Activated CD4-positive, alpha-beta T cell treated with anti-CD3 and anti-CD28 coated beads, Interleukin-2, amount 10 ng/mL, durations not matched to agents 7 days and 5 days (primary cell): ENCODE measurements at regions not wholly inside any gene's neighbourhood (a gene's known extent, or its start where the extent isn't known, plus 50 kb on each side); places are given as distances from the start of the nearest gene placed in this dataset.

ENCODE experiments used
- CTCF ChIA-PET: fragments of 350-600 bp; sonication (Branson Sonifier 250); formaldehyde crosslinking; loops from one replicate; lab custom pipeline; 2021; ENCODE audit warnings: antibody characterized with exemption; lab: Charles Lee
- POLR2A ChIA-PET: fragments of 350-600 bp; sonication (Branson Sonifier 250); formaldehyde crosslinking; loops from one replicate; lab custom pipeline; 2021; ENCODE audit warnings: antibody characterized with exemption; lab: Charles Lee
- DNase-seq: peaks from one replicate; pipeline ENCODE4 v3.0.0-alpha.2; 2020
- H3K27ac Mint-ChIP-seq: one replicate; pipeline ENCODE4 v1.8.0; 2021; ENCODE audit warnings: mild to moderate bottlenecking, moderate library complexity, mixed read lengths
- H3K27me3 Mint-ChIP-seq: one replicate; pipeline ENCODE4 v1.8.0; 2021; ENCODE audit warnings: mixed read lengths
- H3K36me3 Mint-ChIP-seq: one replicate; pipeline ENCODE4 v1.8.0; 2021; ENCODE audit warnings: low read depth, mixed read lengths
- H3K4me1 Mint-ChIP-seq: one replicate; pipeline ENCODE4 v1.8.0; 2021; ENCODE audit warnings: mixed read lengths
- H3K4me3 Mint-ChIP-seq: one replicate; pipeline ENCODE4 v1.8.0; 2021; ENCODE audit warnings: mild to moderate bottlenecking, moderate library complexity, mixed read lengths
- H3K9me3 Mint-ChIP-seq: one replicate; pipeline ENCODE4 v1.8.0; 2021; ENCODE audit warnings: mixed read lengths

GRCh38 chr2:11024687-11025086, 113.0 kb downstream of the KCNF1 start:
- Mint-ChIP-seq H3K4me3 (no peak overlapping the region), H3K27ac (no peak overlapping the region), H3K4me1 (no peaks in the 10 kb centered on the region), H3K27me3 (no peaks in the 10 kb centered on the region), H3K36me3 (no peaks in the 10 kb centered on the region), H3K9me3 (no peaks in the 10 kb centered on the region)
- POLR2A ChIA-PET, result no interaction called here
- no peak for DNase-seq
- CTCF ChIA-PET, result no interaction called here

GRCh38 chr2:11026286-11026921, 114.7 kb downstream of the KCNF1 start:
- no peak overlapping the region for H3K27ac Mint-ChIP-seq
- CTCF ChIA-PET, result no interaction called here
- H3K4me3 Mint-ChIP-seq, result no peak overlapping the region
- peaks cover 3% of the 10 kb centered on the region for H3K27me3 Mint-ChIP-seq
- DNase-seq, result no peak
- no peaks in the 10 kb centered on the region for H3K4me1 Mint-ChIP-seq
- no peaks in the 10 kb centered on the region for H3K9me3 Mint-ChIP-seq
- POLR2A ChIA-PET, result no interaction called here
- no peaks in the 10 kb centered on the region for H3K36me3 Mint-ChIP-seq

- no peak overlapping the region for H3K27ac Mint-ChIP-seq
- H3K27me3 Mint-ChIP-seq, result peaks cover 3% of the 10 kb centered on the region
- no peak overlapping the region for H3K4me3 Mint-ChIP-seq
- CTCF ChIA-PET, result no interaction called here
- no peaks in the 10 kb centered on the region for H3K9me3 Mint-ChIP-seq
- no peak for DNase-seq
- no peaks in the 10 kb centered on the region for H3K36me3 Mint-ChIP-seq
- POLR2A ChIA-PET, result interaction anchor here (0.6 kb wide), 1 partner anchor 23 kb away, joined by 9 read pairs; no protein-coding TSS in a partner anchor
- no peaks in the 10 kb centered on the region for H3K4me1 Mint-ChIP-seq
Observed at GRCh38 chr2:11027195-11027594, 115.5 kb downstream of the KCNF1 start.

- DNase-seq, result no peak
- no peaks in the 10 kb centered on the region for H3K36me3 Mint-ChIP-seq
- peaks cover 3% of the 10 kb centered on the region for H3K27me3 Mint-ChIP-seq
- ChIA-PET POLR2A (no interaction called here), CTCF (no interaction called here)
- H3K9me3 Mint-ChIP-seq, result no peaks in the 10 kb centered on the region
- H3K27ac Mint-ChIP-seq, result no peak overlapping the region
- no peak overlapping the region for H3K4me3 Mint-ChIP-seq
- H3K4me1 Mint-ChIP-seq, result no peaks in the 10 kb centered on the region
Observed at GRCh38 chr2:11028407-11028916, 116.7 kb downstream of the KCNF1 start.

GRCh38 chr2:11029136-11029535, 117.4 kb downstream of the KCNF1 start:
- DNase-seq, result no peak

GRCh38 chr2:11030036-11030435, 118.3 kb downstream of the KCNF1 start:
- no peaks in the 10 kb centered on the region for H3K9me3 Mint-ChIP-seq
- no peak for DNase-seq
- H3K4me3 Mint-ChIP-seq, result no peak overlapping the region
- H3K4me1 Mint-ChIP-seq, result no peaks in the 10 kb centered on the region
- H3K36me3 Mint-ChIP-seq, result no peaks in the 10 kb centered on the region
- CTCF ChIA-PET, result no interaction called here
- POLR2A ChIA-PET, result no interaction called here
- no peak overlapping the region for H3K27ac Mint-ChIP-seq
- peaks cover 11% of the 10 kb centered on the region for H3K27me3 Mint-ChIP-seq

More at GRCh38 chr2:11029136-11029535, 117.4 kb downstream of the KCNF1 start:
- Mint-ChIP-seq H3K27me3 (peaks cover 7% of the 10 kb centered on the region), H3K4me3 (no peak overlapping the region), H3K9me3 (no peaks in the 10 kb centered on the region), H3K36me3 (no peaks in the 10 kb centered on the region), H3K27ac (no peak overlapping the region), H3K4me1 (no peaks in the 10 kb centered on the region)
- ChIA-PET POLR2A (interaction anchor here (0.6 kb wide), 1 partner anchor 174 kb away, joined by 3 read pairs; no protein-coding TSS in a partner anchor), CTCF (no interaction called here)

GRCh38 chr2:11030909-11031308, 119.2 kb downstream of the KCNF1 start:
- Mint-ChIP-seq H3K4me1 (no peaks in the 10 kb centered on the region), H3K9me3 (peaks cover 1% of the 10 kb centered on the region), H3K27ac (no peak overlapping the region), H3K4me3 (no peak overlapping the region), H3K27me3 (peaks cover 16% of the 10 kb centered on the region), H3K36me3 (no peaks in the 10 kb centered on the region)
- CTCF ChIA-PET, result no interaction called here
- DNase-seq, result no peak
- POLR2A ChIA-PET, result no interaction called here

- H3K36me3 Mint-ChIP-seq, result no peaks in the 10 kb centered on the region
- no peaks in the 10 kb centered on the region for H3K4me1 Mint-ChIP-seq
- POLR2A ChIA-PET, result no interaction called here
- peaks cover 7% of the 10 kb centered on the region for H3K9me3 Mint-ChIP-seq
- CTCF ChIA-PET, result no interaction called here
- DNase-seq, result no peak
- H3K27ac Mint-ChIP-seq, result no peak overlapping the region
- H3K27me3 Mint-ChIP-seq, result peaks cover 24% of the 10 kb centered on the region
- no peak overlapping the region for H3K4me3 Mint-ChIP-seq
Observed at GRCh38 chr2:11031876-11032275, 120.1 kb downstream of the KCNF1 start.

GRCh38 chr2:11032396-11032795, 120.7 kb downstream of the KCNF1 start:
- H3K4me3 Mint-ChIP-seq, result no peak overlapping the region
- peaks cover 10% of the 10 kb centered on the region for H3K9me3 Mint-ChIP-seq
- no peak for DNase-seq
- H3K4me1 Mint-ChIP-seq, result no peaks in the 10 kb centered on the region
- no peaks in the 10 kb centered on the region for H3K36me3 Mint-ChIP-seq
- POLR2A ChIA-PET, result no interaction called here
- H3K27ac Mint-ChIP-seq, result no peak overlapping the region
- CTCF ChIA-PET, result no interaction called here
- peaks cover 29% of the 10 kb centered on the region for H3K27me3 Mint-ChIP-seq

- Mint-ChIP-seq H3K27me3 (peaks cover 33% of the 10 kb centered on the region), H3K36me3 (no peaks in the 10 kb centered on the region), H3K4me3 (no peak overlapping the region), H3K4me1 (no peaks in the 10 kb centered on the region), H3K9me3 (peaks cover 10% of the 10 kb centered on the region), H3K27ac (no peak overlapping the region)
- DNase-seq, result no peak
- CTCF ChIA-PET, result no interaction called here
- POLR2A ChIA-PET, result no interaction called here
Observed at GRCh38 chr2:11033114-11033513, 121.4 kb downstream of the KCNF1 start.

- Mint-ChIP-seq H3K4me1 (no peaks in the 10 kb centered on the region), H3K27me3 (peaks cover 44% of the 10 kb centered on the region), H3K36me3 (no peaks in the 10 kb centered on the region), H3K27ac (no peak overlapping the region), H3K9me3 (peaks cover 14% of the 10 kb centered on the region), H3K4me3 (no peak overlapping the region)
- no peak for DNase-seq
- POLR2A ChIA-PET, result no interaction called here
- CTCF ChIA-PET, result no interaction called here
Observed at GRCh38 chr2:11038641-11039040, 116.6 kb upstream of the SLC66A3 start.

GRCh38 chr2:11040992-11041391, 114.3 kb upstream of the SLC66A3 start:
- POLR2A ChIA-PET, result no interaction called here
- no peak overlapping the region for H3K4me3 Mint-ChIP-seq
- H3K36me3 Mint-ChIP-seq, result no peaks in the 10 kb centered on the region
- CTCF ChIA-PET, result no interaction called here
- H3K27ac Mint-ChIP-seq, result no peak overlapping the region
- peaks cover 32% of the 10 kb centered on the region for H3K27me3 Mint-ChIP-seq
- no peak for DNase-seq
- no peaks in the 10 kb centered on the region for H3K4me1 Mint-ChIP-seq
- H3K9me3 Mint-ChIP-seq, result peaks cover 12% of the 10 kb centered on the region

- no peak for DNase-seq
- Mint-ChIP-seq H3K9me3 (peaks cover 4% of the 10 kb centered on the region), H3K36me3 (no peaks in the 10 kb centered on the region)
Observed at GRCh38 chr2:11042841-11043240, 112.4 kb upstream of the SLC66A3 start.

GRCh38 chr2:11043245-11043644, 112.0 kb upstream of the SLC66A3 start:
- CTCF ChIA-PET, result interaction anchor here (1.0 kb wide), 1 partner anchor 86 kb away, joined by 3 read pairs; no protein-coding TSS in a partner anchor
- Mint-ChIP-seq H3K27ac (no peak overlapping the region), H3K36me3 (no peaks in the 10 kb centered on the region), H3K9me3 (peaks cover 4% of the 10 kb centered on the region), H3K4me3 (no peak overlapping the region), H3K27me3 (peaks cover 16% of the 10 kb centered on the region), H3K4me1 (no peaks in the 10 kb centered on the region)
- no peak for DNase-seq
- POLR2A ChIA-PET, result no interaction called here

More at GRCh38 chr2:11042841-11043240, 112.4 kb upstream of the SLC66A3 start:
- POLR2A ChIA-PET, result no interaction called here
- Mint-ChIP-seq H3K27me3 (peaks cover 19% of the 10 kb centered on the region), H3K4me3 (no peak overlapping the region), H3K27ac (no peak overlapping the region), H3K4me1 (no peaks in the 10 kb centered on the region)
- CTCF ChIA-PET, result interaction anchor here (1.0 kb wide), 1 partner anchor 87 kb away, joined by 3 read pairs; no protein-coding TSS in a partner anchor
